ENCODE measurements at regions not wholly inside any gene's neighbourhood (a gene's known extent, or its start where the extent isn't known, plus 50 kb on each side); places are given as distances from the start of the nearest gene placed in this dataset.

DNA sequence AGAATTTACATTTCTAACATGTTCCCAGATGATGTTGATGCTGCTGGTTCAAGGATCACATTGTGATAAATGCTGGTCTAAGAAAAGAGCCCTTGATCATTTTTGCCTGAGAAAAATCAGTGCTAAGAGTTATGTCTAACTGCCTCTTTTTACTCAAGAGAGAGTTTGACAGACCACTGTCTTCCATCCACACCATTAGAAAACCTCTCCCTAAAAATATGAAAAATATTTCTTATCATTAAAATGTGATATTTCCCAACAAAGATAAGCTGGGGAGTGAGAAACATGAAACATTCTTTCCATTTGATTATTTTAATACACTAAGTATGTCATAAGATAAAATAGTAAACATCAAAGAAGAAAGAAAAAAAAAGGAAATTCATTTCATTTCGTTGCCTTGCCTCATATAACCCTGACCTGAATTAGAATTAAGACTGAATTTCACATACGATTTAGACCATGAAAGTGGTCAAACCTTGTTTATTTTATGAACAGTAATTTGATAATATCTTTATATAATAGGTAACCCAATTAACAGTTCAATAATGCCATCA is 471.8 kb upstream of the ARHGEF26 start:
- intact Hi-C loops (cut with DNase I): no loop called here
- Histone ChIP-seq H3K27me3 (no peaks in the 10 kb centered on the region), H3K4me3 (no peak overlapping the region), H3K36me3 (no peaks in the 10 kb centered on the region), H3K27ac (no peak overlapping the region), H3K9me3 (peaks cover 0 to 12% (median 0%) of the 10 kb centered on the region in 12 donors), H3K4me1 (no peaks in the 10 kb centered on the region)
- no peak for DNase-seq
- TF ChIP-seq CTCF (IDR thresholded peaks at IDR 0.05) (no peak), POLR2A (IDR thresholded peaks at IDR 0.05) (no peak)
- 70 to 78% (median 74%) methylated on average over 2 of the region's 2 CpGs for WGBS, 4 donors
- ATAC-seq: no peak

DNA sequence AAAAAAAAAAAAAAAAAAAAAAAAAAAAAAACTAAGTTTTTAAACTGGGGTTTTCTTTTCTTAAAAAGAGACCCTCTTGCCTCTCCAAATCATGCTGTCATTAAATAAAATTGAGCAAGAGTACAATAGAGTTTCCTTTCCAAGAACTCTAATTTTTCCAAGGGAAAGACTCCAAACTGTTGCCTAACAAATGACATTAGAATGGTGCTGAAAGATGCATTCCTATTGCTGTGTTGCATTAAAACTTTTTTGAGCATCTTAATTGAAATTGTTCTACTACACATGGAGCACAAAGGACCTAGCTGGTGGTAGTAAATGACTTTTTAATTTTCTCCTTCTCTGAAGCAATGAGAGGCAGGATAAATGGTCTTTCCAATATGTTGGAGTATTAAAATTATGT is 469.1 kb upstream of the ARHGEF26 start:
- H3K27me3 ChIP-seq: no peaks in the 10 kb centered on the region
- H3K9me3 ChIP-seq: no peaks in the 10 kb centered on the region
- no peaks in the 10 kb centered on the region for H3K36me3 ChIP-seq
- H3K27ac ChIP-seq: no peak overlapping the region
- intact Hi-C loops (cut with DNase I): no loop called here
- DNase-seq (no peak), ATAC-seq (no peak)
- TF ChIP-seq POLR2A (IDR thresholded peaks at IDR 0.05): no peak
- H3K4me1 ChIP-seq: no peaks in the 10 kb centered on the region
- H3K4me3 ChIP-seq: no peak overlapping the region

DNA sequence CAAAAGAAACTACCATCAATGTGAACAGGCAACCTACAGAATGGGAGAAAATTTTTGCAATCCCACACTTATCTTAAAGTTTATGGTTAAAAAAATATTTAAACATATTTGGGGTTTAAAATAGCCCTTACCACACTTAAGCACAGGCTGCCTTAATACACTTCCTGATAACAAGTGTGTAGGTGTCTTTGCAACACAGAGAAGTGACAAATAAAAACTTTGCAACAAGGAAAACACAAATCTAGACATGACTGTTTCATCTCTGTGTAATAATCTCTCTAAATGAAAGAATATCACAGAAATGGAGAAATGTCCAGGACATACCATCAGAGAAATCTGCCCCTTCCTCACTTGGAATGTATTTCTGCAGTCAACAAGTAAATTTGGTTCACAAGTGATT is 464.1 kb upstream of the ARHGEF26 start:
- peaks cover 0 to 14% (median 0%) of the 10 kb centered on the region in 12 donors for H3K9me3 ChIP-seq
- no peak overlapping the region for H3K27ac ChIP-seq
- H3K4me3 ChIP-seq: no peak overlapping the region
- no peaks in the 10 kb centered on the region for H3K27me3 ChIP-seq
- no peaks in the 10 kb centered on the region for H3K4me1 ChIP-seq
- no peak for TF ChIP-seq CTCF (IDR thresholded peaks at IDR 0.05)
- TF ChIP-seq POLR2A (IDR thresholded peaks at IDR 0.05): no peak
- DNase-seq (no peak), ATAC-seq (no peak)
- no peaks in the 10 kb centered on the region for H3K36me3 ChIP-seq
- intact Hi-C loops (cut with DNase I): no loop called here

- Histone ChIP-seq H3K4me3 (no peak overlapping the region), H3K4me1 (no peaks in the 10 kb centered on the region), H3K36me3 (no peaks in the 10 kb centered on the region), H3K9me3 (peaks cover 0 to 14% (median 0%) of the 10 kb centered on the region in 12 donors), H3K27ac (no peak overlapping the region), H3K27me3 (no peaks in the 10 kb centered on the region)
- TF ChIP-seq CTCF (IDR thresholded peaks at IDR 0.05) (no peak), POLR2A (IDR thresholded peaks at IDR 0.05) (no peak)
- 93 to 98% (median 95%) methylated on average over 3 of the region's 3 CpGs for WGBS, 4 donors
- ATAC-seq: no peak
- intact Hi-C loops (cut with DNase I): no loop called here
- DNase-seq: no peak
These were observed 463.7 kb upstream of the ARHGEF26 start for GRCh38 chr3:153657461-153657860.

DNA sequence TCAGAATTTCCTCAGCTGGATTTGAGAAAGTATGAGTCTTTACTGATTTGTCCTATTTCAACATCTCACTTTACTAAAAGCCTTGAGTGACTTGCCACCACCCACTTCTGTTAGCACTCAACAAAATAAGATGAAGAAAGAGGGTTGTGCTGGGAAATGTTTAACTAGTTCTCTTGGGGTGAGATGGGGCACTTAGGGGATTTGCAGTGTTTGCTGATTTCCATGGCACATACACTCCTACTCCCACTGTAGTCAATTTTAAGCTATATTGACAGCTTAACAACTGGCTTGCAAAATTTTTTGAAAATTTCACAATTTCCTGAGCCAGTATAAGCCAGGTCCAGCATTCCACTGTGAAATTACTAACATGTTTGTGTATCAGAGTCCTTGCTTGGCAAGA is 463.1 kb upstream of the ARHGEF26 start:
- H3K4me3 ChIP-seq: no peak overlapping the region

More for the DNA sequence above, 463.1 kb upstream of the ARHGEF26 start:
- Histone ChIP-seq H3K27me3 (no peaks in the 10 kb centered on the region), H3K36me3 (no peaks in the 10 kb centered on the region), H3K4me1 (no peaks in the 10 kb centered on the region), H3K27ac (no peak overlapping the region), H3K9me3 (peaks cover 0 to 14% (median 0%) of the 10 kb centered on the region in 12 donors)
- TF ChIP-seq POLR2A (IDR thresholded peaks at IDR 0.05) (no peak), CTCF (IDR thresholded peaks at IDR 0.05) (no peak)
- no peak for DNase-seq
- no peak for ATAC-seq
- intact Hi-C loops (cut with DNase I): no loop called here

Data from heart left ventricle (tissue), 16 donors.